ENCODE measurements at regions not wholly inside any gene's neighbourhood (a gene's known extent, or its start where the extent isn't known, plus 50 kb on each side); places are given as distances from the start of the nearest gene placed in this dataset.
"Not testable (repeated sequence)": the region's sequence is repeated elsewhere in the genome, so short reads cannot be mapped to it uniquely, and the experiment has no call there.

- not testable (repeated sequence) for H3K27ac Mint-ChIP-seq; H3K36me3 ChIP-seq (ENCODE audit: insufficient read depth); H3K9me3 Mint-ChIP-seq; H3K79me2 ChIP-seq (replicated peaks; ENCODE audit: insufficient read depth); ATAC-seq; H3K4me2 ChIP-seq; H3F3A ChIP-seq (replicated peaks; ENCODE audit: low read depth); H3K4me3 ChIP-seq; H3K27ac ChIP-seq (ENCODE audit: low read depth); H3K27me3 Mint-ChIP-seq (ENCODE audit: insufficient read depth, low read depth, poor library complexity); H3K36me3 Mint-ChIP-seq (ENCODE audit: low read depth); DNase-seq (ENCODE audit: low spot score); H3K4me1 ChIP-seq (ENCODE audit: insufficient read depth); H2AFZ ChIP-seq; H4K20me1 ChIP-seq (replicated peaks; ENCODE audit: insufficient read depth); H3K4me1 Mint-ChIP-seq; H3K4me3 Mint-ChIP-seq; H3K27me3 ChIP-seq (ENCODE audit: insufficient read depth); H3K9me2 ChIP-seq (ENCODE audit: insufficient read depth)
Measured at GRCh38 chr9:89859842-89860241, 255.0 kb downstream of the GADD45G start.

DNA sequence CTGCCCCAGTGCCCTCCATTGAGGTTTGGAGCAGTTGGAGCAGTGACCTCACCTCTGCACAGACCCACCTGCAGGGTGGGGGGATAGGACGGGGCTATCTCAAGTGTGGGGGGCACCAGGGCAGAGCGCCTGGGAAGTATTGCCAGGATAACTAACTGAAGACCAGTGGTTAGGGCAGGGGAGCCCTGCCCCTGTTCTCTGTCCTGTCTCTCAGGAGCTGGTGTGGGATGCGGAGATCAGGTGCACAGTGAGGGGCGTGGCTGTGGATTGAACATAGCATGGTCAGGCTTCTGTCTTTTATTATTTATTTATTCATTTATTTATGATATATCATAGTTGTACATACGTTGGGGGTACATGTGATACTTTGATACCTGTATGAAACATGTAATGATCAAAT, 256.6 kb downstream of the GADD45G start:
- not testable (repeated sequence) for H3F3A ChIP-seq (replicated peaks; ENCODE audit: low read depth); DNase-seq (ENCODE audit: low spot score)

DNA sequence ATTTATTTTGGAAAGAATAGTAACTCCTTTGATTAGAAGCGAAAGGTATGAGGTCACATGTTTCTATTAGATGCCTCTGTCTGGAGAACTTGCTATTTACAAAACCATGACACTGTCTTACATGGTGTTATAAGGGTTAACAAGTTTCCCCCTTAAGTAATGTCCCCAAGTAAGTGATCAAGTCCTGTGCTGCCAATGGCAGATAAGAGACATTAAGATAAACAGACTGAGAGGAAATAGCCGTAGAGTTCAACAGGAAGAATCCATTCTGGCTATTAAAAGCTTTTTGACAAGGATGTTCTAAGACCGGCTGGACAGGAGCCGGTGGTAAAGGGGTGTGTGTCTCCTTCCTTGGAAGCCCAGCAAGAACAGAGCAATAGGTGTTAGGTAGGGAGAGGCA, 257.5 kb downstream of the GADD45G start:
- DNase-seq (ENCODE audit: low spot score), result no peak
- H3K27me3 Mint-ChIP-seq (ENCODE audit: insufficient read depth, low read depth, poor library complexity), result peaks cover 7% of the 10 kb centered on the region
- no peaks in the 10 kb centered on the region for H3K36me3 Mint-ChIP-seq (ENCODE audit: low read depth)
- no peaks in the 10 kb centered on the region for H3K4me1 ChIP-seq (ENCODE audit: insufficient read depth)
- ATAC-seq, result no peak
- no peaks in the 10 kb centered on the region; the same call in 2 of the 3 replicates for H3K4me1 Mint-ChIP-seq
- no peak overlapping the region for H2AFZ ChIP-seq
- H3K4me2 ChIP-seq, result no peak overlapping the region
- no peaks in the 10 kb centered on the region for H3K79me2 ChIP-seq (replicated peaks; ENCODE audit: insufficient read depth)
- no peaks in the 10 kb centered on the region for H3K27me3 ChIP-seq (ENCODE audit: insufficient read depth)
- no peaks in the 10 kb centered on the region for H3K9me2 ChIP-seq (ENCODE audit: insufficient read depth)
- H3K4me3 ChIP-seq, result no peak overlapping the region
- no peaks in the 10 kb centered on the region for H3F3A ChIP-seq (replicated peaks; ENCODE audit: low read depth)
- 0 out of 3 replicates have a peak, but pooled peaks cover 6% of the 10 kb centered on the region for H3K9me3 Mint-ChIP-seq
- no peak overlapping the region for H3K27ac Mint-ChIP-seq
- H4K20me1 ChIP-seq (replicated peaks; ENCODE audit: insufficient read depth), result no peaks in the 10 kb centered on the region
- no peak overlapping the region for H3K27ac ChIP-seq (ENCODE audit: low read depth)
- H3K4me3 Mint-ChIP-seq, result no peak overlapping the region
- no peaks in the 10 kb centered on the region for H3K36me3 ChIP-seq (ENCODE audit: insufficient read depth)
- no peak for TF ChIP-seq CREB1 (CRISPR knock-in tag; IDR thresholded peaks at IDR 0.05; ENCODE audit: low read depth)
- no peak for TF ChIP-seq EZH2phosphoT487 (IDR thresholded peaks at IDR 0.05; ENCODE audit: unreplicated experiment)
- TF ChIP-seq JUNB (IDR thresholded peaks at IDR 0.05; ENCODE audit: unreplicated experiment), result no peak
- TF ChIP-seq POLR2AphosphoS5 (IDR thresholded peaks at IDR 0.05; ENCODE audit: low read depth), result no peak
- TF ChIP-seq EZH2 (IDR thresholded peaks at IDR 0.05; ENCODE audit: low read depth, unreplicated experiment), result no peak
- TF ChIP-seq ETS1 (IDR thresholded peaks at IDR 0.05), result no peak
- TF ChIP-seq REST (IDR thresholded peaks at IDR 0.05; ENCODE audit: unreplicated experiment), result no peak
- no peak for TF ChIP-seq STAT1 (IDR thresholded peaks at IDR 0.05; ENCODE audit: unreplicated experiment)

More for the DNA sequence above, 256.6 kb downstream of the GADD45G start:
- H3K4me1 ChIP-seq (ENCODE audit: insufficient read depth); H3K27me3 ChIP-seq (ENCODE audit: insufficient read depth); H3K9me2 ChIP-seq (ENCODE audit: insufficient read depth); H2AFZ ChIP-seq; H3K36me3 Mint-ChIP-seq (ENCODE audit: low read depth); H3K79me2 ChIP-seq (replicated peaks; ENCODE audit: insufficient read depth); H3K4me1 Mint-ChIP-seq; H3K4me3 Mint-ChIP-seq; H3K4me3 ChIP-seq; H3K27me3 Mint-ChIP-seq (ENCODE audit: insufficient read depth, low read depth, poor library complexity); H3K4me2 ChIP-seq; H3K27ac Mint-ChIP-seq; H3K36me3 ChIP-seq (ENCODE audit: insufficient read depth); H3K9me3 Mint-ChIP-seq; H3K27ac ChIP-seq (ENCODE audit: low read depth); H4K20me1 ChIP-seq (replicated peaks; ENCODE audit: insufficient read depth); ATAC-seq: not testable (repeated sequence)

Data from GM23338 (cell line).